GM21381 (cell line): ENCODE measurements at regions not wholly inside any gene's neighbourhood (a gene's known extent, or its start where the extent isn't known, plus 50 kb on each side); places are given as distances from the start of the nearest gene placed in this dataset.
A peak's percentile ranks its signal among the peaks of the same experiment; 100 is the strongest.
"Not testable (repeated sequence)": the region's sequence is repeated elsewhere in the genome, so short reads cannot be mapped to it uniquely, and the experiment has no call there.

Experiments used
- ATAC-seq: cut with Tn5 transposase; IDR thresholded peaks from one replicate; pipeline ENCODE4 v1.9.1; 2021; ENCODE audit warnings: mild to moderate bottlenecking, moderate library complexity; ENCODE audit not compliant: unreplicated experiment

GRCh38 chrY:20891440-20892160 lies 135.7 kb downstream of the RPS4Y2 start:
- peak; percentile 84 for ATAC-seq

DNA sequence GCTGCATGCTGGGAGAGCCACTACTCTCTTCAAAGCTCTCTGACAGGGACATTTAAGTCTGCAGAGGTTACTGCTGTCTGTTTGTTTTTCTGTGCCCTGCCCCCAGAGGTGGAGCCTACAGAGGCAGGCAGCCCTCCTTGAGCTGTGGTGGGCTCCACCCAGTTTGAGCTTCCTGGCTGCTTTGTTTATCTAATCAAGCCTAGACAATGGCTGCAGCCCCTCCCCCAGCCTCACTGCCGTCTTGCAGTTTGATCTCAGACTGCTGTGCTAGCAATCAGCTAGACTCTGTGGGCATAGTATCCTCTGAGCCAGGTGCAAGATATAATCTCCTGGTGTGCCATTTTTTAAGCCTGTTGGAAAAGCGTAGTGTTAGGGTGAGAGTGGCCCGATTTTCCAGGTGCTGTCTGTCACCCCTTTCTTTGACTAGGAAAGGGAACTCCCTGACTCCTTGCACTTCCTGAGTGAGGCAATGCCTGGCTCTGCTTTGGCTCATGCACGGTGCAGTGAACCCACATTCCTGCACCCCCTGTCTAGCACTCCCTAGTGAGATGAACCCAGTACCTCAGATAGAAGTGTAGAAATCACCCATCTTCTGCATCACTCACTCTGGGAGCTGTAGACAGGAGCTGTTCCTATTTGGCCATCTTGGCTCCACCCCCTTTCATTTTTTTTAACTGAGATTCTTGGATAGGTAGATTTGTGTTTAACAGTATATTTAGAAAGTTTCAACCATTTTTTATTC lies 169.6 kb downstream of the RPS4Y2 start:
- ATAC-seq, result not testable (repeated sequence)

GRCh38 chrY:20929691-20930342 lies 173.9 kb downstream of the RPS4Y2 start:
- no peak for ATAC-seq

- not testable (repeated sequence) for ATAC-seq
These were observed 180.9 kb downstream of the RPS4Y2 start for GRCh38 chrY:20936709-20937251.

DNA sequence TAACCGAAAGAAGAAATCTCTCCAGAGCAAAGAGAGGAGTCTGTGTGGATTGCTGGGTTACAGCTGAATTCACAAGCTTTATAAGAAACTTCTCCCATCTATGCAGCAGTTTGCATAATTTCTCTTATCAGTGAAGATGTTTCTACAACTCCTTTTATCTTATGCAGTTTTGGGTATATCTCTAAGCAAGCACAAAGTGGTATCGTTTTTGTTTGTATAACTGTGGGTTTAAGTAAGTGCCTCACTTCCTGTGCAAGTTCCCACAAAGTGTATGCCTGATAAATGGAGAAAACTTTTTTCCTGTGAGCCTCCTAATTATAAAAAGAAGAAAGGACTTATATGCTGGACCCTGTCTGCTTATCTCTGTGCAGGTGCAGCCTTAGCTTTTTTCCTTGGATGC lies 205.6 kb downstream of the RPS4Y2 start:
- ATAC-seq, result no peak

- ATAC-seq, result no peak
These were observed 211.9 kb downstream of the RPS4Y2 start for GRCh38 chrY:20967828-20968227.

- no peak for ATAC-seq
These were observed 212.3 kb downstream of the RPS4Y2 start for GRCh38 chrY:20968237-20968636.

DNA sequence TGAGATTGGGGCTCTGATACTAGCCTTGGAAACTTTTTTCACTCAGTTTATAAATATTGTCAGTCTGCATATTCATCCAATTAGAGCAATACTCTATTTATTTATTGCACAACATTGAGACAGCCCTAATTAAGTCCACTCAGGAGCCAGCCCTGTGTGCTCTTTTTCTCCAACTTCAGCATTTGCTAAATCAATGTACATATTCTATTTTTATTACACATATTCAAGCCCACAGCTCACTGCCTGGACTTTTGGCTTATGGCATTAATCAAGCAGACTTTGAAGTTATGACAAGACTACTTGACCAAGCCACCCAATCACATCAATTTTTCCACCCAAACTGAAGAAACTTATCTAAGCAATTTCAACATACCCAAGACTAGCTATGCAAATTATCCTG lies 215.5 kb downstream of the RPS4Y2 start:
- no peak for ATAC-seq

- no peak for ATAC-seq
These were observed 230.1 kb downstream of the RPS4Y2 start for GRCh38 chrY:20986037-20986436.

- no peak for ATAC-seq
These were observed 234.2 kb downstream of the RPS4Y2 start for GRCh38 chrY:20990123-20990522.

DNA sequence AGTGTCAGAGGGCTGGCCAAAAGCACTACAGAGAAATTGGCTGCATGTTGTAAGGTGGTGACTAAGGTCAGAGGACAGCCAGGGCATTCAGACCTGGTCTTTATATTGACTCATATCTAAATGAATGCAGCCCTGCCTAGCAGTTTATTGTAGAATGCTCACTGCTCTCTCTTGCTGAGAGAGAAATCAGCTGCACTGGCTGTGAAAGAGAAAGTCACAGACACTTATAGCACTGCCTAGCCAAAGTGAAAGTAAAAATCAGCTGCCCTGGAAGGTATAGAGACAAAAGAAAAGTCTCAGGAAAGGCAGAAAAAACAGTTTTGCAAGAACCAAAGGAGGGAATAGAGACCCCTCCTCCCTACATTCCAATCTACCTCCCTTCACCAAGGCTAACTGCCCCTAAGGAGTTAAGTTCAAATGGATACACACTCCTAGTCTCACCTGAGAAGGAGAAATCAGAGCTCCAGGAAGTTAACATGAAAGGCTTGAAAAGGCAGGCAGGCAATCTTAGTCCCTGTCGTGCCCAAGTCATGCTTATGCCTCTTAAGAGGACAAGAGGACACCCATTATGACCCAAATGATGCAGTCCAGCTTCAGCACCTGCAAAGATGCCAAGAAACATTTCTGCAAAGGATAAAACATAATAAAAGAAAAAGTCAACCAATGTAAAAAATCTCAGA lies 235.1 kb downstream of the RPS4Y2 start:
- peak; percentile 96 for ATAC-seq

- no peak for ATAC-seq
These were observed 241.4 kb downstream of the RPS4Y2 start for GRCh38 chrY:20997355-20997754.

DNA sequence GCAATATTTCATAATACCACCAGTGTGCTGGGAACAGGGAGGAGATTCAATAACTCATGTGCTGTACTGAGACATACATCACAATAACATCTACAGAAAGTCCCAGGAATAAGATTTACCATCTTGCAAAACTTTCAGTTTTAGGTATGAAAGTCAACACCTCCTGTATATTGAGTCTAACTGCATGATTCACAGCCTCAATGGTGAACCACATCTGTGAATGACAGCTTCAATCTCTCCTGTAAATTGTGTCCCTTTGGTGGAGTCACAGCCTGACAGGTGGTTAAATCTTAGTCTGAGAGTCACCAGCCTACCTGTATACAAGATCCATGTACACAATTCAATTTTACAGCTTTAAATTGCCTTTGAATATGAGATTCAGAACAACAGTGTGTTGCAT lies 242.1 kb downstream of the RPS4Y2 start:
- no peak for ATAC-seq

DNA sequence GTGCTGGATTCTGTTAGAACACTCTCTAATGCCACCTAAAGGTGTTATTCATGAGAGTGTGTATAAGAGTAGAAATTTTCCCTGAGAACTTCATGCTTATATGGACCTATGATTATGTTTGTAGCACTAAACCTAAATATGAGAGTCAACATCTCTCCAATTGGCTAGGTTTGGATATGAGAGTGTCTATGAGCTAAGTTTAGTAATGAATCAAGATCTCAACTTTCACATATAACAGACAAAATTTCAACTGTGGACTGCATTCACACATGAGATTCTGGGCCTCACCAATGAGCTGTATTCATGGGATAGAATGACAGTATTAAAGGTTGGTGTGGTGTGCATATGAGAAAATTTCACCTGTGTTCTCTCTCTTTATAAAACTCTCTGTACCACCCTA lies 242.6 kb downstream of the RPS4Y2 start:
- no peak for ATAC-seq

DNA sequence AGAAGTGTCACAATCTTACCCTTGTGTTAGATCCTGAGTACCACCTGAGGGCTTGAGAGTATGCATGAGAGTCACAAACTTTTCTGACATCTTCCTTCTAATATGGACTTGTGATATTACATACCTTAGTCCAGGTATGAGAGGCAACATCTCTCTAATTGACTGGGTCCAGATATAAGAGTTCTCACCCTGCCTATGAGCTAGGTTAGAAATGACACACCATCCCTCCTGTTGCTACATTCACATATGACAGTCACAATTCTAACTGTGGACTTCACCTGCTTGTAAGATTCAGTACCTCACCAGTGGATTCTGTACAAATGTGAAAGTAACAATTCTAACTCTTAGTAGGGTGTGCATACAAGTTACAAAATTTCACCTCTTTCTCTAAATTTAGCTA lies 245.2 kb downstream of the RPS4Y2 start:
- no peak for ATAC-seq

GRCh38 chrY:21003059-21003458 lies 247.2 kb downstream of the RPS4Y2 start:
- ATAC-seq, result no peak

DNA sequence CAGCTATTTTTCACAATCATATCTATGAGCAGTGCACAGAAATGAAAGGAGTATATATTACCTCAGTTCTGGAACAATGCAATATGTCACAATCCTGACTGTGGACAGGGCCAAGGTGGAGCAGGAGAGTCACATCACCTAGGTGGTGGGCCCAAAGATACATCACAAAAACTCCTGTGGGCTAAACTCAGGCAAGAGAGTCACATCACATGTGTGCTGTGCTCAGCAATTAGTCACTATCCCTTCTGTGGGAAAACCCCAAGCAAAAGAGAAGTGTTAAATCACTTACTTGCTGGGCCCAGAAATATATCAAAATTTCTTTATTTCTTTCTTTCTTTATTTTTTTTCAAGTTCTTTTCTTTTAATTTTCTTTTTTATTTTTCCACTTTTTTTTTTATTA lies 249.6 kb downstream of the RPS4Y2 start:
- no peak for ATAC-seq

GRCh38 chrY:21021811-21022210 lies 265.9 kb downstream of the RPS4Y2 start:
- no peak for ATAC-seq

GRCh38 chrY:21022326-21023044 lies 266.6 kb downstream of the RPS4Y2 start:
- ATAC-seq, result no peak

DNA sequence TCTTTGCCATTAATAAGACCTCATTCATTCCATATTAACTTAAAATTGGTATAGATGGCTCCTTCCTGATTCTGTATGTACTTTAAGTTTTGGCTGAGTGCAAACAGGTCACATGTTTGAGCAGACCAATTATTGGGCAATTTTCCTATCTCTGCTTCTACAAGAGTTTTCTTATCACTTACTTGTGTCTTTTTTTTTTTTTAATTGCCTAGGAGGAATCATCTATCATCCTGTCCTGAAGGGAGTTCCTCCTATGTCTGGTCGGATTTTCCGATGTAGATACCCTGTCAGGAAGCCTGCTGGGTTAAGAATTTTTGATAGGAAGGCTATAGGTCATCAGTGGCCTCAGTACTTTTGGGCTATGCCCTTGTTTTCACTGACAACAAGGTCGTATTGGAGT lies 268.0 kb downstream of the RPS4Y2 start:
- ATAC-seq, result no peak
